Kidney epithelial cell (primary cell): ENCODE measurements at regions not wholly inside any gene's neighbourhood (a gene's known extent, or its start where the extent isn't known, plus 50 kb on each side); places are given as distances from the start of the nearest gene placed in this dataset.

Experiments
- DNase-seq: peaks from one replicate; pipeline ENCODE4 v3.0.0-alpha.2; 2010; ENCODE audit warnings: low read depth
- H3K27me3 ChIP-seq: 2 replicates; pipeline ENCODE4 v1.6.0; 2011; ENCODE audit warnings: low read length; ENCODE audit not compliant: control insufficient read depth, insufficient read depth
- H3K36me3 ChIP-seq: 2 replicates; pipeline ENCODE4 v1.5.1; 2011; ENCODE audit warnings: low read length; ENCODE audit not compliant: control insufficient read depth, insufficient read depth
- H3K4me3 ChIP-seq: 2 replicates; pipeline ENCODE4 v1.5.1; 2011; ENCODE audit warnings: low read depth, mild to moderate bottlenecking, control low read depth, low read length
- CTCF ChIP-seq: IDR thresholded peaks from 2 replicates; pipeline ENCODE4 v1.5.1; 2011; ENCODE audit warnings: mild to moderate bottlenecking, moderate library complexity, low read length, control low read depth, inconsistent platforms; ENCODE audit not compliant: insufficient read depth, poor library complexity, severe bottlenecking

GRCh38 chr15:100808691-100809090 lies 70.9 kb upstream of the ALDH1A3 start:
- no peaks in the 10 kb centered on the region for H3K36me3 ChIP-seq
- no peaks in the 10 kb centered on the region for H3K27me3 ChIP-seq
- no peak overlapping the region for H3K4me3 ChIP-seq
- TF ChIP-seq CTCF, result no peak
- no peak for DNase-seq

GRCh38 chr15:100809151-100809550 lies 70.5 kb upstream of the ALDH1A3 start:
- H3K36me3 ChIP-seq, result no peaks in the 10 kb centered on the region
- no peak for DNase-seq
- TF ChIP-seq CTCF, result no peak
- no peak overlapping the region for H3K4me3 ChIP-seq
- H3K27me3 ChIP-seq, result no peaks in the 10 kb centered on the region

GRCh38 chr15:100809587-100809986 lies 70.0 kb upstream of the ALDH1A3 start:
- TF ChIP-seq CTCF, result no peak
- H3K4me3 ChIP-seq, result no peak overlapping the region
- no peaks in the 10 kb centered on the region for H3K27me3 ChIP-seq
- H3K36me3 ChIP-seq, result no peaks in the 10 kb centered on the region
- DNase-seq, result no peak

GRCh38 chr15:100810229-100810628 lies 69.4 kb upstream of the ALDH1A3 start:
- no peak for TF ChIP-seq CTCF
- Histone ChIP-seq H3K36me3 (no peaks in the 10 kb centered on the region), H3K27me3 (no peaks in the 10 kb centered on the region), H3K4me3 (no peak overlapping the region)
- no peak for DNase-seq

GRCh38 chr15:100810831-100811230 lies 68.8 kb upstream of the ALDH1A3 start:
- no peak for DNase-seq
- no peak for TF ChIP-seq CTCF

GRCh38 chr15:100812802-100813201 lies 66.8 kb upstream of the ALDH1A3 start:
- no peak for TF ChIP-seq CTCF
- no peak for DNase-seq
- Histone ChIP-seq H3K27me3 (no peaks in the 10 kb centered on the region), H3K36me3 (no peaks in the 10 kb centered on the region), H3K4me3 (no peak overlapping the region)

More at GRCh38 chr15:100810831-100811230, 68.8 kb upstream of the ALDH1A3 start:
- H3K27me3 ChIP-seq, result no peaks in the 10 kb centered on the region
- H3K4me3 ChIP-seq, result no peak overlapping the region
- H3K36me3 ChIP-seq, result no peaks in the 10 kb centered on the region
